ENCODE measurements at regions not wholly inside any gene's neighbourhood (a gene's known extent, or its start where the extent isn't known, plus 50 kb on each side); places are given as distances from the start of the nearest gene placed in this dataset.

DNA sequence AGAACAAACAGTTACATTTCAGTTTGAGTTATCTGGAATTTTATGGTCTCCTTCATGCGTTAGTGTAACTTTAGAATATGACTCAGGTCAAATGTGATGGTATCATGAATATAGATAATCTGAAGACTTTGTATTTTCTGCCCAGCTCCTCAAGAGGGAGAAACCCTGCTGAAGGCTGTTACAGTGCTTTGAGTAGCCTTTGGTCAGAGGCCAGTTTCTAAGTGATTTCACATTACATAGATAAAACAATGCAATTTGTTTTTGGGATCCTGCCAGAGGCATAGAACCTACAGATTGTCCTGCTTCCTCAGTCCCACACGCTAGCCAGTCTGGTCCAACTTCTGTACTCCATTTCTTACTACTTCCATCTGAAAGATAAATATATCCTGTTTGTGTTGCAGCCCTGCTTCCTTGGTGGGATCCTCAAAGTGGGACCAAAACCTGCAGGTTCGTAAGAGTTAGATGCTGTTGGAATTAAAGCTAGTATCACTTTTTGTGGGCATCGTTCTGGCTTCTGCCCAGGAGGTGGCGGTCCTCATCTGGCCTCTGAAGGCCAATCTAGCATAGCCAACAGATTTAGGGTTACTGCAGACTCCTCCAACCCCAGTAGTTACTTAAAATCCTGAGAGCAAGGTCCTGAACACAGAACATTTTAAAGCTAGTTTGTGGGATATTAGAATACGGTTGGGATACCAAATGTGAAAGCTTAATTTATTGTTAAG, 645.8 kb upstream of the USP24 start:
- TF ChIP-seq, protein P1, sequence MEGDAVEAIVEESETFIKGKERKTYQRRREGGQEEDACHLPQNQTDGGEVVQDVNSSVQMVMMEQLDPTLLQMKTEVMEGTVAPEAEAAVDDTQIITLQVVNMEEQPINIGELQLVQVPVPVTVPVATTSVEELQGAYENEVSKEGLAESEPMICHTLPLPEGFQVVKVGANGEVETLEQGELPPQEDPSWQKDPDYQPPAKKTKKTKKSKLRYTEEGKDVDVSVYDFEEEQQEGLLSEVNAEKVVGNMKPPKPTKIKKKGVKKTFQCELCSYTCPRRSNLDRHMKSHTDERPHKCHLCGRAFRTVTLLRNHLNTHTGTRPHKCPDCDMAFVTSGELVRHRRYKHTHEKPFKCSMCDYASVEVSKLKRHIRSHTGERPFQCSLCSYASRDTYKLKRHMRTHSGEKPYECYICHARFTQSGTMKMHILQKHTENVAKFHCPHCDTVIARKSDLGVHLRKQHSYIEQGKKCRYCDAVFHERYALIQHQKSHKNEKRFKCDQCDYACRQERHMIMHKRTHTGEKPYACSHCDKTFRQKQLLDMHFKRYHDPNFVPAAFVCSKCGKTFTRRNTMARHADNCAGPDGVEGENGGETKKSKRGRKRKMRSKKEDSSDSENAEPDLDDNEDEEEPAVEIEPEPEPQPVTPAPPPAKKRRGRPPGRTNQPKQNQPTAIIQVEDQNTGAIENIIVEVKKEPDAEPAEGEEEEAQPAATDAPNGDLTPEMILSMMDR (IDR thresholded peaks at IDR 0.05) = no peak
- H2AFZ ChIP-seq (ENCODE audit: insufficient read depth, low read depth, low read length, poor library complexity, severe bottlenecking) = no peak overlapping the region
- Mint-ChIP-seq H3K4me1 (no peaks in the 10 kb centered on the region), H3K9me3 (peaks cover 0 to 4% (median 0%) of the 10 kb centered on the region in 7 donors), H3K4me3 (no peak overlapping the region), H3K27me3 (ENCODE audit: low read depth in 3 of 3) (peaks cover 0 to 4% (median 0%) of the 10 kb centered on the region in 3 donors), H3K36me3 (no peaks in the 10 kb centered on the region), H3K27ac (no peak overlapping the region)
- H3K4me3 ChIP-seq (replicated peaks in 1 of 3; ENCODE audit: low read depth in 2 of 3, low read length in 3 of 3) = no peak overlapping the region
- H3K27ac ChIP-seq (ENCODE audit: low read depth in 1 of 2, low read length in 2 of 2) = no peak overlapping the region
- H3K9me3 ChIP-seq (replicated peaks in 1 of 2; ENCODE audit: control insufficient read depth in 1 of 2, insufficient read depth in 1 of 2, low read length in 2 of 2) = no peaks in the 10 kb centered on the region
- no peaks in the 10 kb centered on the region for H3K79me2 ChIP-seq (ENCODE audit: insufficient read depth, low read length)
- H4K20me1 ChIP-seq (ENCODE audit: insufficient read depth, low read length) = no peaks in the 10 kb centered on the region
- H3K27me3 ChIP-seq (ENCODE audit: control insufficient read depth in 2 of 2, insufficient read depth in 2 of 2, low read length in 2 of 2) = no peaks in the 10 kb centered on the region
- no peak overlapping the region for H3K4me2 ChIP-seq (replicated peaks; ENCODE audit: extremely low read depth, low read length, poor library complexity, severe bottlenecking)
- no peaks in the 10 kb centered on the region for H3K4me1 ChIP-seq (ENCODE audit: control insufficient read depth in 1 of 2, insufficient read depth in 2 of 2, low read length in 2 of 2)
- no peaks in the 10 kb centered on the region for H3K36me3 ChIP-seq (replicated peaks in 1 of 2; ENCODE audit: control insufficient read depth in 1 of 2, insufficient read depth in 2 of 2, low read length in 2 of 2)
- H3K9ac ChIP-seq (ENCODE audit: insufficient read depth, low read length, poor library complexity, severe bottlenecking) = no peak overlapping the region
- DNase-seq = no peak
- 89% methylated on average over 3 of the region's 6 CpGs for WGBS (ENCODE audit: insufficient coverage)
- intact Hi-C loops (cut with micrococcal nuclease) = no loop called here

DNA sequence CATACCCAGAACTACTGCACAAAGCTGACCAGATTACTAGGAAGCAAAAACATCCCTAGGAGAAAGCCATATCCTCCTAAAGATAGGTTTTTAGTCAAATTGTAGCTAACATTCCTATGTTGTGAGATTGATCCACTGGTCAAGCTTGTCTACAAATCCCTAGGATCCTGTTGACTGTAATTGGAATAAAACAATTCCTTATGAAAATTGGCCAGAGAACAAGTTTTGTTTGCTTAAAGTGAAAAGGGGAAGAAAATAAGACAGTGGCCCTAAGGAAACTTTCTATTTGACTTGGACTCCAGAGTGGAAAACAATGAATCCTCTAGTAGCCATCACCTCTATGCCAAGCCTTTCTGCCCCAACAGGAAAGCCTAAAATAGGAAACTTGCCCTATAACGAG, 645.2 kb upstream of the USP24 start:
- no peak overlapping the region for H3K4me2 ChIP-seq (replicated peaks; ENCODE audit: extremely low read depth, low read length, poor library complexity, severe bottlenecking)
- H3K27me3 Mint-ChIP-seq (ENCODE audit: low read depth in 3 of 3) = peaks cover 0 to 4% (median 0%) of the 10 kb centered on the region in 3 donors
- intact Hi-C loops (cut with micrococcal nuclease) = no loop called here
- H3K27ac Mint-ChIP-seq = no peak overlapping the region
- no peaks in the 10 kb centered on the region for H4K20me1 ChIP-seq (ENCODE audit: insufficient read depth, low read length)
- no peaks in the 10 kb centered on the region for H3K27me3 ChIP-seq (ENCODE audit: control insufficient read depth in 2 of 2, insufficient read depth in 2 of 2, low read length in 2 of 2)
- peaks cover 0 to 4% (median 0%) of the 10 kb centered on the region in 7 donors for H3K9me3 Mint-ChIP-seq
- H3K36me3 ChIP-seq (replicated peaks in 1 of 2; ENCODE audit: control insufficient read depth in 1 of 2, insufficient read depth in 2 of 2, low read length in 2 of 2) = no peaks in the 10 kb centered on the region
- no peak overlapping the region for H3K4me3 ChIP-seq (replicated peaks in 1 of 3; ENCODE audit: low read depth in 2 of 3, low read length in 3 of 3)
- no peak overlapping the region for H2AFZ ChIP-seq (ENCODE audit: insufficient read depth, low read depth, low read length, poor library complexity, severe bottlenecking)
- WGBS (ENCODE audit: insufficient coverage) = no CpG with 5 or more reads among the region's 1 CpG
- H3K79me2 ChIP-seq (ENCODE audit: insufficient read depth, low read length) = no peaks in the 10 kb centered on the region
- H3K4me1 ChIP-seq (ENCODE audit: control insufficient read depth in 1 of 2, insufficient read depth in 2 of 2, low read length in 2 of 2) = no peaks in the 10 kb centered on the region
- no peaks in the 10 kb centered on the region for H3K4me1 Mint-ChIP-seq
- H3K4me3 Mint-ChIP-seq = no peak overlapping the region
- H3K36me3 Mint-ChIP-seq = no peaks in the 10 kb centered on the region
- no peak overlapping the region for H3K27ac ChIP-seq (ENCODE audit: low read depth in 1 of 2, low read length in 2 of 2)
- H3K9me3 ChIP-seq (replicated peaks in 1 of 2; ENCODE audit: control insufficient read depth in 1 of 2, insufficient read depth in 1 of 2, low read length in 2 of 2) = no peaks in the 10 kb centered on the region
- no peak overlapping the region for H3K9ac ChIP-seq (ENCODE audit: insufficient read depth, low read length, poor library complexity, severe bottlenecking)
- DNase-seq = no peak
- TF ChIP-seq, protein P1 (IDR thresholded peaks at IDR 0.05) = no peak

Data from CD14-positive monocyte (primary cell).